NCI-H2196 (cell line): ENCODE measurements at regions not wholly inside any gene's neighbourhood (a gene's known extent, or its start where the extent isn't known, plus 50 kb on each side); places are given as distances from the start of the nearest gene placed in this dataset.
"Not testable (repeated sequence)": the region's sequence is repeated elsewhere in the genome, so short reads cannot be mapped to it uniquely, and the experiment has no call there.

Source experiments
- DNase-seq: peaks from one replicate; lab custom pipeline; 2025; ENCODE audit not compliant: unreplicated experiment; lab: John Stamatoyannopoulos, UW

GRCh38 chr5:99763021-99763774 is 772.0 kb upstream of the FAM174A start:
- DNase-seq, result no peak

DNA sequence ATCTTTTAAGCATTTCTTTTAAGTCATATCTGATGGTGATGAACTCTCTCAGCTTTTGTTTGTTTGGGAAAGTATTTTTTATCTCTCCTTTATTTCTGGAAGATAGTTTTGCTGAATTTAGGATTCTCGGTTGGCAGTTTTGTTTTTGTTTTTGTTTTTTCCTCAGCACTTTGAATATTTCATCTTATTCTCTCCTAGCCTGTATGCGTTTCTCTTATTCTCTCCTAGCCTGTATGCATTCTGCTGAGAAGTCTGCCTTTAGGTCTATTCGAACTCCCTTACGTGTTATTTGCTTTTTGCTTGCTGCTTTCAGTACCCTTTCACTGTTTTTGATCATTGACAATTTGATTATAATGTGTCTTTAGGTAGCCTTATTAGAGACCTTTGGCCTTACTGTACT is 787.8 kb upstream of the FAM174A start:
- no peak for DNase-seq

GRCh38 chr5:99733146-99733545 is 802.0 kb upstream of the FAM174A start:
- DNase-seq, result not testable (repeated sequence)

- not testable (repeated sequence) for DNase-seq
Observed at GRCh38 chr5:99730653-99731052, 801.8 kb upstream of the CHD1 start.

DNA sequence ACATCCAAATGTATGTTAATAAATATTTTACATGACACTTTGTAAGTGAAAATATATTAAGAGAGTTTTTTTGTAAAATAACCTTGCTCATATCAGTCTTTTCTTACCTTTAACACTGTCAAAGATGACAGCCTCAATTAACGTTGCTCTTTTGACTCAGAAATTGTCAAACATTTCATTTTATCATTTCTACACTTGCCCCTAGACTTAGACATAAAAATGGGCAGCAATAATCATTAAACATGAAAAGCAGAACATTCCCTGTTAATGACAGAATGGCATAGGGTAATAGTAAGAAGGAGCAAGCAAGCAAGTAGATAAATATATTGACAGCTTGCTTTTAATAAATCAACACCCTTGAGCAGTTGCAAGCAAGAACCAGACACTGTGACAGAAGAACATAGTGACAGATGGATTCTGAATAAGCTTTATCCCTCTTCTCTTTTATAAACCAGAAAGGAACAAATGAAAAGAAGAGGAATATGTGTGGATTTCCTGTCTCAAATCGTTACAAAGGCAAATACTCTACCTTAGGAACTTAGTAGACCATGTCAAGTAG is 796.0 kb upstream of the CHD1 start:
- no peak for DNase-seq

DNA sequence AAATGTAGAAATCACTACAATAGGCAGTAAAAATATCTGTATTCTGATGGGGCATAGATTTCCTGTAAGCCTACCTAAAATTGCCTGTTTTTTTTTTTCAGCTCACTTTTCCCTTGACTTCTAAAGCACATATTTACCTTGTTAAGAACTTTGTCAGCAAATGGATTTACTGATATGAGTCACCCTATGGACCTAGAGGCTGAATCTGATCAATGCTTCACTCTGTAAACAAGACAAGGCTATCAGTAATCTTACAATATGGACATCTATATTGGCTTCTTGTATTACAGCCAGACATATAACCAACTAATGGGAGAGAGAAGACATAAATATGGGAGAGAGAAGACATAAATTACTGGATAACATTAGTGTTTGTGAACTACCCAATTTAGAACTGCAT is 792.7 kb upstream of the CHD1 start:
- DNase-seq, result no peak

GRCh38 chr5:99715921-99716320 is 787.1 kb upstream of the CHD1 start:
- DNase-seq, result no peak

DNA sequence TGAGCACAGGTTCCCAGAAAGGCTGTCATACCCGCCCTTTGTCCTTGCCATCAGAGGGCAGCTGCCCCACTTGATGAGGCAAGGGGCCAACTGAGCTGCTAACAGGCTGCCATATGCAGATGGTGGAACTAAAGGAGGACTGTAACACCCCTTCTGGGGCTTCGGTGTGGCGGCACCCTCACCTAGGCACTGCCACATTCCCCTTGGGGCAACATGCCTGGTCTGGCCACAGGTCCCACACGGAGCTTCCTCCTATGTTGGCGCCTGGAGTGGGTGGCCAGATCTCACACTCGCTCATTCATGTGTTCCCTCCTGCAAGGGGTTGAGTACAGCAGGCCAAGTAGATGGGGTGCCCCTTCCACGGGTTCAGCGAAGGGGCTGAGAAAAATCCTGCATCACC is 777.4 kb upstream of the CHD1 start:
- DNase-seq, result no peak

GRCh38 chr5:99702565-99702964 is 773.8 kb upstream of the CHD1 start:
- DNase-seq, result no peak

DNA sequence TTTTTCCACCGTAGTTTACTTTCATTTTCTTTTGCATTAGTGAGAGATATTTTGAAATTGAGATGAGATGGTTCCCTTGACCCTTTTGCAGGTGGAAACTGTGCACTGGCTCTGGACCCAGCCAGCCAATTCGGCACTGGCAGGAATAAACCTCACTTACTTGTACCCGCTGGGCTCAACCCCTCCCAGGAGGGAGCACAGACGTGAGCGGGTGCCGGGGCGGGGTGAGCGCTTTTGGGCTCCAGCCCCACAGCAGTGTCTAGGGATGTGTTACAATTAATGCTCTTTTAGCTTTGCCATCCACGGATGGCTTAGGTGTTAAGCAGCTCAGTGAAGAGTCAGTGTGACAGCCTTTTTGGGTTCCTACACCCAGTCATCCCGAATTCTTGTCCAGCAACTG is 766.1 kb upstream of the CHD1 start:
- DNase-seq, result no peak

DNA sequence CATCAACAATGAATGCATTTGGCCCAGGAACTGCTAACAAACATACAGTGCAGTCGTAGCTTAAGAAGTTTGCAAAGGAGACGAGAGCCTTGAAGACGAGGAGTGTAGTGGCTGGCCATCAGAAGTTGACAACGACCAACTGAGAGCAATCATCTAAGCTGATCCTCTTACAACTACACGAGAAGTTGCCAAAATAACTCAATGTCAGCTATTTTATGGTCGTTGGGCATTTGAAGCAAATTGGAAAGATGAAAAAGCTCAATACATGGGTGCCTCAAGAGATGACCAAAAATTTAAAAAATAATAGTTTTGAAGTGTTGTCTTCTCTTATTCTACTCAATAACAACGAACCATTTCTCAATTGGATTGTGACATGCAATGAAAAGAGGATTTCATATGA is 757.7 kb upstream of the CHD1 start:
- no peak for DNase-seq

- DNase-seq, result no peak
Observed at GRCh38 chr5:99675974-99676373, 747.2 kb upstream of the CHD1 start.

- no peak for DNase-seq
Observed at GRCh38 chr5:99674101-99674500, 745.3 kb upstream of the CHD1 start.

DNA sequence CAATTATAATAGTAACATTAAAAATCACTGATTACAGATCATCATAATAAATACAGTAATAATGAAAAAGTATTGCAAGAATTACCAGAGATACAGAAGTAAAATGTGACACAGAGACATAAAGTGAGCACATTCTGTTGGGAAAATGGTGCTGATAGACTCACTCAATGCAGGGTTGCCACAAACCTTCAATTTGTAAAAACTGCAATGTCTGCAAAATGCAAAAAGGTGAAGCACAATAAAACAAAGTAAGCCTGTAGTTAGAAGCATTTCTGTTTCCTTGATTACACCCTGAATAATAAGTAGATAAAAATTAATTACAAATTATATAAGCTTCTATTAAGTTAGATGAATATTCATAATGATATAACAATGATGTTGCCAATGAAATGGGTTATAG is 736.2 kb upstream of the CHD1 start:
- no peak for DNase-seq

DNA sequence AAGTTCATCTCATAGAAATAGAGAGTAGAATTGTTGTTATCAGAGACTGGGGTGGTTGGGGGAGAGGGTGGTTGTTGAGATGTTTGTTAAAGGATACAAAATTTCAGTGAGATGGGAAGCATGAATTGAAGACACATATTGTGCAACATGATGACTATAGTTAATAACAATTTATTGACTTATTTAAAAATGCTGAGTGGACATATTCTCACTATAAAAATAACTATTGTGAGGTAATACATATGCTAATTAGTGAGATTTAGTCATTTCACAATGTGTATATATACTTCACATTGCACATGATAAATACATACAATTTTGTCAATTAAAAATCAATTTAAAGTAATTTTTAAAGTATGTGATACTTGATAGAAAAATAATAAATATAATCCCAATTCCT is 722.5 kb upstream of the CHD1 start:
- no peak for DNase-seq

GRCh38 chr5:99646011-99646647 is 717.3 kb upstream of the CHD1 start:
- DNase-seq, result no peak

DNA sequence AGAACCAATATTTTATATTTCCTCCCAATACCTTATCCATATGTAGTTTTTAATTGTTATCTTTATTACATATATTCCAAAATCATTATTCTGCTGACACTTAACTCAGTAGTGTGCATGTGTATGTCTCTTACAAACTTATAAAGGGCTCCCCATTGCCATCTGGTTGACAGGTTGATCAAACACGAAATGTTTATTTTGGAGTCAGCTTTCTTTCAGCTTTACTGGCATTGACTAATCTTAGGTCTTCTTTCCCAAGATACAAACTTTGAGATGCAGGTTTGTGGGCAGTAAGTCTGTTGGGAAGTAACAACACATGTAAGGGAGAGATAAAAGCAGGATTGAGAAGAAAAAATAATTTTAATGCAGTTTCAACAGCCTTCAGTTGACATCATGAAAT is 716.0 kb upstream of the CHD1 start:
- no peak for DNase-seq

DNA sequence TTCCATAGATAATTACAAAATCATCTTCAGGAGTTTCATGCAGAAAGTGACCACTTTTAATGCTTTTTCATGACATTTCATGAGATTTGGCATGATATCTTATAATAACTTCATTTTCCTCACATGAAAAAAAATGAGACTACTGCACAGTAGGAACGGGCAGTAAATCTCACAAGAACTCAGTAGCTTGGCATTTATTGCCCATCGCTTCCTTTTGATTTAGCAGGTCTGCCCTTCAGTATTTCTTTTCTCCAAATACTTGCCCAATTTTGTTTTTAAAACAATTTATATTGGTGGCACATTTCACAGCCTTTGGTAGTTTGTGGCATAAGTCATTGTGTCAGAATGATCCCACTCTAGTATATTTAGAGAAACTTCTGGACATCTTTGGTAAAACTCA is 711.8 kb upstream of the CHD1 start:
- no peak for DNase-seq

- no peak for DNase-seq
Observed at GRCh38 chr5:99639905-99640304, 711.1 kb upstream of the CHD1 start.

DNA sequence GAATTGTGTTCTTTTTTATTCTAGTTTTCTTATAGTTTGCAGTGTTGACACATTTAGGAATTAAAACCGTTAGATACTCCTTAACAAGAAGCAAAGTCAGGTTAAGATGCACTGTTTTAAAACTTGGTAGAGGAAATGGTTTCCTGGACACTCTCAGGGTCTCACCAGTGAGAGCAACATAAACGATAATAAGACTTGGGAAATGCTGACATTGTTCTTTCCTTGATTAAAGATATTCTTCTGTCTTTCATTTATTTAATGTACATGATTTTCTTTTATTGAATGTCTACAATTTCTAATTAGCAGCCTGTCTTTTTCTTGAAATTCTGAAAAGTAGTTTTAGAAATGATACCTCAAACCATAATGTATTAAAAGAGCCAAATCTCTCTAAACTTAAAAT is 707.9 kb upstream of the CHD1 start:
- DNase-seq, result no peak

DNA sequence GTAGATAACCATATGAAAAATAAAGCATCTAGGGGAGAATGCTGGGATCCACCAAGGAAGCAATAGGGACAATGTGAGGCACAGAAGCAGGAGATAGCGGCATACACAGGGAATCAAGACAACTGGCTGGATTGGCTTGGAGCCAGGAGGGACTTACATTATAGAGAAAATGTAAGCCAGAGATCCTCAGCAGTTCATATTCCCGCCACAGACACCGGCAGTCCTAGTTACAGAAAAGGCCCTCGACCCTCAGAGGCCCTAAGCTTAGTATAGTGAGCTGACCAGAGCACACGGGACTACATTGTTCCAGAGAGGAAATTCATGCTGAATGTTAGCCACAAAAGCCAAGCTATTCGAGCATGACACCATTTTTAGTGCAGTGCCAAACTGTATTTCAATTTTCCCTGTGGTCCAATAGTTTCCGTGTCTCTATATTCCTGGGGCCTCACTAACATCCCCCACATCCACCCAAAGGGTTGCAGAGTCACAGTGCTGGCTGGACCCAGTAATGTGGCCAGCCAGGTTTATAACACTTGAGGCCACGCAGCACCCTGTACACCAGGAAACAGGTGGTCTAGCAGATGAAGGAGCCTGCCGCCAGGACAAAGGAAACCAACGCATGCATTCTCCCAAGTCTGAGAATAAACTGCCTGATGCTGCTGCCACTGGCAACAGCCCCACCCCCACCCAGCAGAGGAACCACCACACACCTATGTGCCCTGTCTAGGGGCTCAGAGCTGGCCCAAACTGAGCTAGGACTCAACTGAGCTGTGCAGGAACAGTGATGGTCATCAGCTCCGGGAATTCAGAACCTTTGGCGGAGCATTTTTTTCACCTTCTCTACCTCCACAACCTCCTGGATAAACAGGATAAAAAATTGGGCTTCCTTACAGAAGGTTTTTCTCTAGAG is 693.2 kb upstream of the CHD1 start:
- no peak for DNase-seq

DNA sequence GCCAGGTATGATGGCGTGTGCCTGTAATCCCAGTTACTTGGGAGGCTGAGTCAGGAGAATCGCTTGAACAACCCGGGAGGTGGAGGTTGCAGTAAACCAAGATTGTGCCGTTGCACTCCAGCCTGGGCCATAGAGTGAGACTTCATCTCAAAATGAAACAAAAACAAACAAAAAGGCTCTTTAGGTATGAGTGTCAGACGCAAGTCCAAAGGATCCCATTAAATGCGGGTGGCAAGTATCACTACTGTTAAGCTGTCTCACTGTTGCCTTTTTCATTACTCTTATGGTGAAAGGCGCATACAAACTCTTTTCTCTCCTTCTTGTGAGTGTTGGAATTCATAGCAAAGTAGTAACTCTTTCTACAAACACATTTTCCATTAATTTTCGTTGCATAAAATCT is 688.5 kb upstream of the CHD1 start:
- no peak for DNase-seq
